GM21528 (cell line): ENCODE measurements at regions not wholly inside any gene's neighbourhood (a gene's known extent, or its start where the extent isn't known, plus 50 kb on each side); places are given as distances from the start of the nearest gene placed in this dataset.
"Not testable (repeated sequence)": the region's sequence is repeated elsewhere in the genome, so short reads cannot be mapped to it uniquely, and the experiment has no call there.

ENCODE experiments used
- ATAC-seq: cut with Tn5 transposase; IDR thresholded peaks from one replicate; pipeline ENCODE4 v1.9.1; 2021; ENCODE audit warnings: mild to moderate bottlenecking, moderate library complexity; ENCODE audit not compliant: unreplicated experiment, low FRiP score

- no peak for ATAC-seq
These were observed 200.1 kb upstream of the DAB1 start for GRCh38 chr1:57623791-57624538.

GRCh38 chr1:57623039-57623790 lies 199.4 kb upstream of the DAB1 start:
- no peak for ATAC-seq

GRCh38 chr1:57621776-57622175 lies 197.9 kb upstream of the DAB1 start:
- ATAC-seq = no peak

- no peak for ATAC-seq
These were observed 196.7 kb upstream of the DAB1 start for GRCh38 chr1:57620605-57621004.

GRCh38 chr1:57616921-57617320 lies 193.1 kb upstream of the DAB1 start:
- no peak for ATAC-seq

GRCh38 chr1:57615956-57616355 lies 192.1 kb upstream of the DAB1 start:
- ATAC-seq = no peak

GRCh38 chr1:57612833-57613232 lies 189.0 kb upstream of the DAB1 start:
- ATAC-seq = no peak

GRCh38 chr1:57605933-57606332 lies 182.1 kb upstream of the DAB1 start:
- no peak for ATAC-seq

GRCh38 chr1:57603696-57604095 lies 179.8 kb upstream of the DAB1 start:
- no peak for ATAC-seq

GRCh38 chr1:57600424-57600823 lies 176.6 kb upstream of the DAB1 start:
- ATAC-seq = no peak

GRCh38 chr1:57599236-57599994 lies 175.6 kb upstream of the DAB1 start:
- ATAC-seq = no peak

GRCh38 chr1:57597036-57597435 lies 173.2 kb upstream of the DAB1 start:
- no peak for ATAC-seq

- ATAC-seq = no peak
These were observed 170.1 kb upstream of the DAB1 start for GRCh38 chr1:57594002-57594401.

GRCh38 chr1:57591842-57592241 lies 168.0 kb upstream of the DAB1 start:
- ATAC-seq = no peak

GRCh38 chr1:57590978-57591377 lies 167.1 kb upstream of the DAB1 start:
- no peak for ATAC-seq

- ATAC-seq = no peak
These were observed 163.0 kb upstream of the DAB1 start for GRCh38 chr1:57586842-57587241.

- ATAC-seq = no peak
These were observed 154.8 kb upstream of the DAB1 start for GRCh38 chr1:57578680-57579079.

GRCh38 chr1:57578099-57578498 lies 154.2 kb upstream of the DAB1 start:
- no peak for ATAC-seq

GRCh38 chr1:57576756-57577155 lies 152.9 kb upstream of the DAB1 start:
- no peak for ATAC-seq

- ATAC-seq = no peak
These were observed 148.2 kb upstream of the DAB1 start for GRCh38 chr1:57572016-57572415.

GRCh38 chr1:57558066-57558465 lies 134.2 kb upstream of the DAB1 start:
- ATAC-seq = not testable (repeated sequence)
